GM12891 (cell line): ENCODE measurements at regions not wholly inside any gene's neighbourhood (a gene's known extent, or its start where the extent isn't known, plus 50 kb on each side); places are given as distances from the start of the nearest gene placed in this dataset.

Experiments
- POLR2A ChIP-seq: IDR thresholded peaks from 2 replicates; pipeline ENCODE4 v1.6.1; 2011; ENCODE audit warnings: low read depth, low read length, control low read depth
- POLR2AphosphoS5 ChIP-seq: IDR thresholded peaks from 2 replicates; pipeline ENCODE4 v1.6.1; 2011; ENCODE audit warnings: low read depth, low read length, control low read depth
- TAF1 ChIP-seq: IDR thresholded peaks from 2 replicates; pipeline ENCODE4 v1.6.1; 2011; ENCODE audit warnings: low read depth, low read length, control low read depth

- no peak for TF ChIP-seq POLR2AphosphoS5
- no peak for TF ChIP-seq POLR2A
- TF ChIP-seq TAF1 = no peak
Measured at GRCh38 chr7:41880107-41880506, 177.2 kb upstream of the INHBA start.
